ENCODE measurements at regions not wholly inside any gene's neighbourhood (a gene's known extent, or its start where the extent isn't known, plus 50 kb on each side); places are given as distances from the start of the nearest gene placed in this dataset.
"Not testable (repeated sequence)": the region's sequence is repeated elsewhere in the genome, so short reads cannot be mapped to it uniquely, and the experiment has no call there.

DNA sequence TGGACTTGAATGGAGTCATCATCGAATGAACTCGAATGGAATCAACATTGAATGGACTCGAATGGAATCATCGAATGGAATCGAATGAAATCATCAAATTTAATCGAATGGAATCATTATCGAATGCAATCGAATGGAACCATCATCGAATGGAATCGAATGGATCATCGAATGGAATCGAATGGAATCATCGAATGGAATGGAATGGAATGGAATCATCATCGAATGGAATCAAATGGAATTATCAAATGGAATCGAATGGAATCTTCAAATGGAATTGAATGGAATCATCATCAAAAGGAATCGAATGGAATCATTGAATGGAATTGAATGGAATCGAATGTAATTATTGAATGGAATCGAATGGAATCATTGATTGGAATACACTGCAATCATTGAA, 610.3 kb downstream of the TP53TG3F start:
- TF ChIP-seq POLR2A (IDR thresholded peaks at IDR 0.05; ENCODE audit: extremely low read depth, insufficient read length): not testable (repeated sequence)
- TF ChIP-seq, protein P1, sequence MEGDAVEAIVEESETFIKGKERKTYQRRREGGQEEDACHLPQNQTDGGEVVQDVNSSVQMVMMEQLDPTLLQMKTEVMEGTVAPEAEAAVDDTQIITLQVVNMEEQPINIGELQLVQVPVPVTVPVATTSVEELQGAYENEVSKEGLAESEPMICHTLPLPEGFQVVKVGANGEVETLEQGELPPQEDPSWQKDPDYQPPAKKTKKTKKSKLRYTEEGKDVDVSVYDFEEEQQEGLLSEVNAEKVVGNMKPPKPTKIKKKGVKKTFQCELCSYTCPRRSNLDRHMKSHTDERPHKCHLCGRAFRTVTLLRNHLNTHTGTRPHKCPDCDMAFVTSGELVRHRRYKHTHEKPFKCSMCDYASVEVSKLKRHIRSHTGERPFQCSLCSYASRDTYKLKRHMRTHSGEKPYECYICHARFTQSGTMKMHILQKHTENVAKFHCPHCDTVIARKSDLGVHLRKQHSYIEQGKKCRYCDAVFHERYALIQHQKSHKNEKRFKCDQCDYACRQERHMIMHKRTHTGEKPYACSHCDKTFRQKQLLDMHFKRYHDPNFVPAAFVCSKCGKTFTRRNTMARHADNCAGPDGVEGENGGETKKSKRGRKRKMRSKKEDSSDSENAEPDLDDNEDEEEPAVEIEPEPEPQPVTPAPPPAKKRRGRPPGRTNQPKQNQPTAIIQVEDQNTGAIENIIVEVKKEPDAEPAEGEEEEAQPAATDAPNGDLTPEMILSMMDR (IDR thresholded peaks at IDR 0.05; ENCODE audit: low read depth, low read length): not testable (repeated sequence)
